ENCODE measurements at regions not wholly inside any gene's neighbourhood (a gene's known extent, or its start where the extent isn't known, plus 50 kb on each side); places are given as distances from the start of the nearest gene placed in this dataset.

DNA sequence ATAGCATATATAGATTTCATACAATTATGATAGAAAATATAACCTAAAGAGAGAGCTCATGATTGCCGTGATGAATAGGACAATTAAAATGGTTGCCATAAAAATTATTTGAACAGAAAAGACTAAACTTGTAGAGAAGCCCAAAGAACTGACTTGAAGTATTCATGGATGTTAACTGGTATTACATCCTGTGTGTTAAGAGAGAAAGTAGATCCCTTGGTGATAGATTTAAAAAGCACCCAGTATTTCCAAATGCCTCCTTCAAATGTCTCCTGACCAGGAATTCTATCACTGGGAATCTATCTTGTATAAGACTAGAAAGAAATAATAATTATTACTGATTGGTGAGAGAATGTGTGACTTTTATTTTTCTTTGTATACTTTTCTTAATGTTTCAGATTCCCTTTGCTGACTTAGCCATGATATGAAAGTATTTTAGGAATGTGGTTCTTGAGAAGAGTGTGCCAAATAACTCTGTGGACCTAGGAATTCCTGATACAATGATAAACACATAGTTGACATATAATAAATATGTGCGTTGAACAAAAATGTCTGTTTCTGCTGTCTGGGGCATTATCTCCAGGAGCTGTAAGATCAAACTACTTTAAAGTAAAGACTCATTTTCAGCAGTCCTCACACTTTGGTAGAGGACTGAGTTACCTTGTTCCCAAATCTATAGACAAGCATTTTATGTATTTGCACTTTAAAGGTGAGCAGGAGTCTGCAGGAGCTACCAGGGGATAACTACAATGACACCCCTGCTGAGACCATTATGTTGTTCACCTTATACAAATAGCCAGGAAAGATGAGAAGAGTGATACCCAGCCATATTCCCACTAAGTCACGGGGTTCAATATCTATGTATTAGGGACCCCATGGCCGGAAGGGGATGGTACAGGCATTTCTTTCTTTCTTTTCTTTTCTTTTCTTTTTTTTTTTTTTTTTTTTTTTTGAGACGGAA, 211.1 kb upstream of the TLE4 start:
- no peaks in the 10 kb centered on the region for H3K36me3 ChIP-seq (ENCODE audit: control insufficient read depth, insufficient read depth, low read length)
- H3K4me3 ChIP-seq (ENCODE audit: low read depth, low read length): no peak overlapping the region
- TF ChIP-seq, protein P1, sequence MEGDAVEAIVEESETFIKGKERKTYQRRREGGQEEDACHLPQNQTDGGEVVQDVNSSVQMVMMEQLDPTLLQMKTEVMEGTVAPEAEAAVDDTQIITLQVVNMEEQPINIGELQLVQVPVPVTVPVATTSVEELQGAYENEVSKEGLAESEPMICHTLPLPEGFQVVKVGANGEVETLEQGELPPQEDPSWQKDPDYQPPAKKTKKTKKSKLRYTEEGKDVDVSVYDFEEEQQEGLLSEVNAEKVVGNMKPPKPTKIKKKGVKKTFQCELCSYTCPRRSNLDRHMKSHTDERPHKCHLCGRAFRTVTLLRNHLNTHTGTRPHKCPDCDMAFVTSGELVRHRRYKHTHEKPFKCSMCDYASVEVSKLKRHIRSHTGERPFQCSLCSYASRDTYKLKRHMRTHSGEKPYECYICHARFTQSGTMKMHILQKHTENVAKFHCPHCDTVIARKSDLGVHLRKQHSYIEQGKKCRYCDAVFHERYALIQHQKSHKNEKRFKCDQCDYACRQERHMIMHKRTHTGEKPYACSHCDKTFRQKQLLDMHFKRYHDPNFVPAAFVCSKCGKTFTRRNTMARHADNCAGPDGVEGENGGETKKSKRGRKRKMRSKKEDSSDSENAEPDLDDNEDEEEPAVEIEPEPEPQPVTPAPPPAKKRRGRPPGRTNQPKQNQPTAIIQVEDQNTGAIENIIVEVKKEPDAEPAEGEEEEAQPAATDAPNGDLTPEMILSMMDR (IDR thresholded peaks at IDR 0.05; ENCODE audit: insufficient read depth, low read depth, low read length): no peak
- ChIA-PET CTCF (interaction anchor here (0.6 to 2.3 kb wide), 5 partner anchors 9 to 1636 kb away, joined by 3 to 6 read pairs (median 3); no protein-coding TSS in a partner anchor), POLR2A (no interaction called here)
- DNase-seq (ENCODE audit: low read depth): no peak
- no peaks in the 10 kb centered on the region for H3K27me3 ChIP-seq (ENCODE audit: control insufficient read depth, insufficient read depth, low read length)

DNA sequence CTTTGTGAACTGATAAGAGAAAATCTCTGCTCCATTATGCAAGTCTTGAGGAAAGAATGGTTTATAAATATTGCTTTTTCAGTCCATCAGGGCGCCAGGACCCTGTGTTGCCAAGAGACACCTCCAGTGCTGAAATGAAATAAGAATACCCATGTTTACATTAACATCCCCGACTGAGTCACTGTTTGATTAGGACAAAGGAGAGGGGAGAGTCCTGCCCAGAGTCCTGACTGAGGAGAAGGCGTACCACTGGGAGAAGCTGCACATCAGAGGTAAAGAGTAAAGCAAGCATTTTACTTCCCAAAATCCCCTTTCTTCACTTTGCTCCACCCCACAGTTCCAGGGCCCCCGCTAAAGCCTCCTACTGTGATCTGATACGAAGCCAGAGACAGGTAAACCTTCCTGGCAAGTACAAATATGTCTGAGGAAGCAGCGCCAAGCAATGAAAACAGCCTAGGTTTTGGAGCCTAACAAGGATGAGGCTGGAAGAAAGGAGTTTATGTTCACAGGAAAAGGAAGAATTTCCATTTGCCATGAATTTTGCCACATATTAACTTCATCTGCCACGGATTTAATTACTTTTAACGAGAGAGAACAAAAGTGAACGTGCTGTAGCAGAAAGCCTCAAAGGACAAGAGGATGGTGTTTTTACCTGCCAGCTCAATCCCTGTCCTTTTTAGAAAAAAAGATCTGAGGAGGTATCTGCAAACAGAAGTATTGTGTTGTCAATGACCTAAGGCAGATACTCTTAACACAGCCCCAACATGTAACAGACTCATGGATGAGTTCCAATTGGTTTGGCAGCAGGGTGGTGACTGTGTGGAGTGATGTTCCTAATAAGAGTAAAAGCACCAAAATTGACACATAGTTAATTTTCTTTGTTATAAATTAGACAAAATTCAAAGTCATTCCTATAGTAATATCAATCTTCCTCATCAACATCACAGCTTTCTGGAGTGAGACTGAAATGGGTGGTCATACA, 209.4 kb upstream of the TLE4 start:
- Histone ChIP-seq H3K36me3 (ENCODE audit: control insufficient read depth, insufficient read depth, low read length) (no peaks in the 10 kb centered on the region), H3K27me3 (ENCODE audit: control insufficient read depth, insufficient read depth, low read length) (no peaks in the 10 kb centered on the region), H3K4me3 (ENCODE audit: low read depth, low read length) (no peak overlapping the region)
- TF ChIP-seq, protein P1 (IDR thresholded peaks at IDR 0.05; ENCODE audit: insufficient read depth, low read depth, low read length): no peak
- CTCF ChIA-PET: no interaction called here
- DNase-seq (ENCODE audit: low read depth): no peak
- POLR2A ChIA-PET: no interaction called here

DNA sequence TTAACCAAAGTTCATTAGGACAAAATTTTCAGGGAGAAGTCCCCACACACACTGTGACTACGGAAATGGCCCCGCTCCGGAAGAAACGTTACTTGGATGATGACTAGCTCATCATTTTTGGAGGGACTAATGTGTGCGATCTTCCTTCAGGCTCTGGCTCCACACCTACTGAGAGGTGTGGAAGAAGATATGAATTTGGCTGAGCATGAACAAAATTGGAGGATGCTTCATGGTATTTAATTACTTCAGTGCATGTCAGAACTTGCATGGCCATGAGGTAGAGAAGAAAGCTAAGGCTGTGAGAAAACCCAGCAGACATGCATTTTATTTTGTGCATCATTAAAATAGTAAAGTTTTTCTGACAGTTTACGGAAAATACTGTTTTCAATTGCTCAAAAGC, 202.1 kb upstream of the TLE4 start:
- DNase-seq (ENCODE audit: low read depth): no peak
- CTCF ChIA-PET: interaction anchor here (1.3 kb wide), 1 partner anchor 9 kb away, joined by 3 read pairs; no protein-coding TSS in a partner anchor
- H3K36me3 ChIP-seq (ENCODE audit: control insufficient read depth, insufficient read depth, low read length): no peaks in the 10 kb centered on the region
- no peaks in the 10 kb centered on the region for H3K27me3 ChIP-seq (ENCODE audit: control insufficient read depth, insufficient read depth, low read length)
- TF ChIP-seq, protein P1 (IDR thresholded peaks at IDR 0.05; ENCODE audit: insufficient read depth, low read depth, low read length): no peak
- no peak overlapping the region for H3K4me3 ChIP-seq (ENCODE audit: low read depth, low read length)
- POLR2A ChIA-PET: no interaction called here

DNA sequence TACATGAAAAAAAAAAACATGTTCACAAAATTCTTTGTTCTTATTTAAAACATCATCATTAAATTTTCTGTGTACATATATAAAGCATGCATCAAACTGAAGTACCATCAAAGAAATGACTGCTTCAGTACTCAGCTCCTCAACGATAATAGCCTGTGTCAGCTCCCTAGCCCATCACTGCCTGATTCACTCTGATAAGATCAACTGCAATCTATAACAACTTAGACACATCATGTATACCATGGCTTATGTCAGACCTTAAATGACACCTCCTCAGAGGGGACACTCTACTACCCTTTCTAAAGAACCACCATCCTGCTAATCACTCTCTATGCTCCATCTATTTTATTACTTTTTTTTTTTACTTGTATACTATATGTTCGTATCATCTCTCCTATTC, 200.5 kb upstream of the TLE4 start:
- ChIA-PET CTCF (no interaction called here), POLR2A (no interaction called here)
- no peak for DNase-seq (ENCODE audit: low read depth)
- Histone ChIP-seq H3K36me3 (ENCODE audit: control insufficient read depth, insufficient read depth, low read length) (no peaks in the 10 kb centered on the region), H3K27me3 (ENCODE audit: control insufficient read depth, insufficient read depth, low read length) (no peaks in the 10 kb centered on the region), H3K4me3 (ENCODE audit: low read depth, low read length) (no peak overlapping the region)
- TF ChIP-seq, protein P1 (IDR thresholded peaks at IDR 0.05; ENCODE audit: insufficient read depth, low read depth, low read length): no peak

Data from BJ (cell line).